Stimulated activated naive CD8-positive, alpha-beta T cell treated with anti-CD3 and anti-CD28 coated beads, Interleukin-15, Interleukin-2, amounts not matched to agents 100 ng/mL and 50 ng/mL, for 24 hours (primary cell): ENCODE measurements at regions not wholly inside any gene's neighbourhood (a gene's known extent, or its start where the extent isn't known, plus 50 kb on each side); places are given as distances from the start of the nearest gene placed in this dataset.

ENCODE experiments used
- H3K27ac Mint-ChIP-seq: one replicate; pipeline ENCODE4 v1.8.0; 2021; ENCODE audit warnings: mild to moderate bottlenecking, mixed read lengths
- H3K27me3 Mint-ChIP-seq: one replicate; pipeline ENCODE4 v1.8.0; 2021; ENCODE audit warnings: mixed read lengths
- H3K36me3 Mint-ChIP-seq: one replicate; pipeline ENCODE4 v1.8.0; 2021; ENCODE audit warnings: low read depth, mixed read lengths
- H3K4me1 Mint-ChIP-seq: one replicate; pipeline ENCODE4 v1.8.0; 2021; ENCODE audit warnings: low read depth, mixed read lengths
- H3K4me3 Mint-ChIP-seq: one replicate; pipeline ENCODE4 v1.8.0; 2021; ENCODE audit warnings: mild to moderate bottlenecking, mixed read lengths
- H3K9me3 Mint-ChIP-seq: one replicate; pipeline ENCODE4 v1.8.0; 2021; ENCODE audit warnings: mixed read lengths

DNA sequence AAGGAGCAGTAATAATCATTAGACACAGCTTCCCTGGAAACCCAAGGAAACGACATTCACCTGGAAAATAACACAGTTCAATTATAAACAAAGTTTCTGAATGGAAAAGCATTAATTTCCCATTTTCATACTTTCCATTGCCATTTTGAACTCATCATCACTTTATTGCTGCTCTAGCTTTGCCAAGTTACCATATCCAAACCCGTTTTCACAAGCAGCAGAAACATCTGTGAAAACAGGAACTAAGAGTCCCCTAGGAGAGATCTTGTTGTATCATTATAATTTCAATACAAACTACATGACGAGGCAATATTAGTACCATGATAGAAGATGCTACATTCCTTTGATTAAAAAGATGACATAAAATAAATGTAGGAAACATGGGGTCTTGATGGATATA lies 597.0 kb upstream of the NRXN1 start:
- no peaks in the 10 kb centered on the region for H3K36me3 Mint-ChIP-seq
- no peaks in the 10 kb centered on the region for H3K27me3 Mint-ChIP-seq
- no peak overlapping the region for H3K4me3 Mint-ChIP-seq
- no peaks in the 10 kb centered on the region for H3K4me1 Mint-ChIP-seq
- no peak overlapping the region for H3K27ac Mint-ChIP-seq
- H3K9me3 Mint-ChIP-seq = peaks cover 8% of the 10 kb centered on the region

DNA sequence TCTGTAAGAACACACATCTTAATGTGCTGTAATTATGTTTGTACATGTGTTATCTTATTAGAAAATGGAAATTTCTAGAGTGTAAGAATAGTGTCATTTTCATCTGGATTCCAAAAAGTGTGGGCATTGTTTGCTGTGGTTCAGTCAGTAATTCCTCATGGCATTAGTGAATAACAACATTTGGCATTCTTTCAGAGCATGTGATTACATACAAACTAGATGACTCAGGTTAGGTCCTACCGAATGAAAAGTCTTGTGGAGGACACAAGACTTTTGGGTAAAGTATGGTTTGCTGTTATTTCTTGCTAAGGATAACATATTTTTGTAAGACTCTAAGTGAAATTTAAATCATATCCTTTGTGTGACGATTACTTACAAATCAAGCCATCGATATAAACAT lies 593.1 kb upstream of the NRXN1 start:
- H3K9me3 Mint-ChIP-seq = peaks cover 12% of the 10 kb centered on the region

DNA sequence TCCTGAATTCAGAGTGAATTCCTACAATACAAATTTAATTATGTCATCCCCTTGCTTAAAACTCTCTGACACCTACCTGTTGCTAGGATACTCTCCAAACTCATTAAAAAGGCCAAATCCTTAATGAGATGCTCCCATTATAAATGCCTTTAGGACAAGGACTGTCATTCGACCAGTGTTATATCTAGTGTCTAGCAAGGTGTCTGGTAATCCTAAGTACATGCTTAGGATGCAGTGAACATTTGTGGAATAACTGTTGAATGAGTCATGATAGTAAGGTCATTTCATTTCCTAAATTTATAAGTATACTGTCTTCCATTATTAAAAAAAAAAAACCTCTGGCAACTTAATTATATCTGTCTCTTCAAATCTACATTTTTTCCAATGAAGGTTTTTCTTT lies 588.9 kb upstream of the NRXN1 start:
- H3K4me1 Mint-ChIP-seq = no peaks in the 10 kb centered on the region

More for the DNA sequence above, 593.1 kb upstream of the NRXN1 start:
- Mint-ChIP-seq H3K36me3 (no peaks in the 10 kb centered on the region), H3K27ac (no peak overlapping the region), H3K27me3 (no peaks in the 10 kb centered on the region), H3K4me3 (no peak overlapping the region), H3K4me1 (no peaks in the 10 kb centered on the region)

DNA sequence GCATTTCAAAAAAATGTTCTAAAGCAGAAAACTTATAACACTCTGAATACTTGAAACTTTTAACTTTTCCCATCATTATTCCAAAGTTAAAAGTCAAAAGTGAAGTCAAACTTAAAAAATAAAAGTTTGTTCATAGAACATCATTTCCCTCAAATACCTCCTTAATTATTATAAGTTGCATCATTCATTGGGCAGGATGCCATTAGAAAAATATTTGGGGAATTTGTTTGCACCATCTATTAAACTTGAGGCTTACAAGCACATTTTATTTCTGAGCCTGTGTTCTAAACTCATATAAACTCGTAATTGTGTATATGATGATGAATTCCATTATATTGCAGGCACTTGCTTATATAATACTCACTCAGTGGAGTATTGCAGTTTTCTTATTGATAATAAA lies 588.0 kb upstream of the NRXN1 start:
- Mint-ChIP-seq H3K27ac (no peak overlapping the region), H3K36me3 (no peaks in the 10 kb centered on the region), H3K27me3 (no peaks in the 10 kb centered on the region), H3K9me3 (peaks cover 16% of the 10 kb centered on the region), H3K4me3 (no peak overlapping the region), H3K4me1 (no peaks in the 10 kb centered on the region)

More for the DNA sequence above, 588.9 kb upstream of the NRXN1 start:
- peaks cover 16% of the 10 kb centered on the region for H3K9me3 Mint-ChIP-seq
- H3K4me3 Mint-ChIP-seq = no peak overlapping the region
- no peaks in the 10 kb centered on the region for H3K27me3 Mint-ChIP-seq
- no peak overlapping the region for H3K27ac Mint-ChIP-seq
- H3K36me3 Mint-ChIP-seq = no peaks in the 10 kb centered on the region

DNA sequence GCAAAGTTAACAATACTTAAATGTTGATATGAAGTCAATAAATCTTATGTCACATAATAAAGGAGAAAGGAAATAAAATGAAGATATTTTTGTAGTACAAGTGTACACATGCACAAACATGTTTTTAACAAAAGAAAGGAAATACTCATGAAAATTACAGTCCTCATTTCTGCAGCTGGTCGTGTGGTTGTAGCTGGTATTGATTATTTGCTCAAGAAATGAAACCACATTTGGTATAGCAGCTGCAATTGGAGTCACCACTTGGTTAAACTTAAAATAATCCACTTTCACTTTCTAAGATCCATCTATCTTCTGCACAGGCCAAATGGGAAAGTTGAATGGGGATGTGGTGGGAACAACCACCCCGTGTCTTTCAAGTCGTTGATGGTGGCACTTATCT lies 580.5 kb upstream of the NRXN1 start:
- Mint-ChIP-seq H3K27me3 (no peaks in the 10 kb centered on the region), H3K4me3 (no peak overlapping the region), H3K27ac (no peak overlapping the region), H3K9me3 (peaks cover 14% of the 10 kb centered on the region), H3K36me3 (no peaks in the 10 kb centered on the region), H3K4me1 (no peaks in the 10 kb centered on the region)

DNA sequence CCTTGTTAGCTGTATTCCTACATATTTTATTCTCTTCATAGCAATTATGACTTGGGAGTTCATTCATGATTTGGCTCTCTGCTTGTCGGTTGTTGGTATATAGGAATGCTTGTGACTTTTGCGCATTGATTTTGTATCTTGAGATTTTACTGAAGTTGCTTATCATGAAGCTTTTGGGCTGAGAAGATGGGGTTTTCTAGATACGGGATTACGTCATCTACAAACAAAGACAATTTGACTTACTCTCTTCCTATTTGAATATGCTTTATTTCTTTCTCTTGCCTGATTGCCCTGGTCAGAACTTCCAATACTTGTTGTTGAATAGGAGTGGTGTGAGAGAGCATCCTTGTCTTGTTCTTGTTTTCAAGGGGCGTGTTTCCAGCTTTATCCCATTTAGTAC lies 569.8 kb upstream of the NRXN1 start:
- Mint-ChIP-seq H3K27me3 (no peaks in the 10 kb centered on the region), H3K4me1 (no peaks in the 10 kb centered on the region), H3K27ac (no peak overlapping the region), H3K36me3 (no peaks in the 10 kb centered on the region), H3K4me3 (no peak overlapping the region), H3K9me3 (peaks cover 16% of the 10 kb centered on the region)

DNA sequence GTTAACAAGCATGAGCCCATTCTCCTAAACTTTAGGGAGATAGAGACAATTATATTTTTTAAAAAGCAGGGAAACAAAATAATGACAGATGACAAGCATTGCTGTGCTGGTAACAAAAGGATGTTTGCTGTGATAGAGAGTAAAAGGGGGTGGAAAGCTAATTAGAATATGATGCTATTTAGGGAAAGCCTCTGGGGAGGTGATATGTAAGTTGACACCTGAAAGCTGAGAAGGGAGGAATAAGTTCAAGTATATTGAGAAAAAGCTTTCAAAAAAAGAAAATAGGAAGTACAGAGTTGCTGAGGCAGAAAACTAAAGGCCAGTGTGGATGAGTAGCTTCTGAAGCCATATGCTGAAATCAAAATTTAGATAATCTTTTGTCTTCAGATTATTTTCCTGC lies 565.2 kb upstream of the NRXN1 start:
- H3K36me3 Mint-ChIP-seq = no peaks in the 10 kb centered on the region
- H3K9me3 Mint-ChIP-seq = peaks cover 8% of the 10 kb centered on the region
- no peaks in the 10 kb centered on the region for H3K4me1 Mint-ChIP-seq

DNA sequence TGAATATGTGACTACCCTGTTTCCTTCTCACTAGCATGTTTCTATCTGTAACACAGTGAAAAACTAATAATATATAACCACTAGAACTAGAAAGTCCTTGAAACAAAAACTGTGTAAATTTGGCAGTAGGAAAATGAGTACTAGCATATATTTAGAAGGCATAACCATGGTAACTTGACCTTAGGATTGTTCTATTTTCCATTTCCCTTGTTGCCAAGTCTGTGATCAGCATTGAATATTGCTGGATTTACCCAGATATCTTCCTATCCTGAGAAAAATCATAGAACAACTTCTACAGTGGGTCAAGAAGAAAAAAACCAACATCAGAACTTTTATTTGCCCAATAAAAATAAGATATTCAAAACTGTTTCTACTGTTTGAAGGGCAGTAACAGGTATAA lies 563.9 kb upstream of the NRXN1 start:
- H3K36me3 Mint-ChIP-seq = no peaks in the 10 kb centered on the region
- H3K4me3 Mint-ChIP-seq = no peak overlapping the region
- no peak overlapping the region for H3K27ac Mint-ChIP-seq
- no peaks in the 10 kb centered on the region for H3K4me1 Mint-ChIP-seq
- peaks cover 10% of the 10 kb centered on the region for H3K9me3 Mint-ChIP-seq
- H3K27me3 Mint-ChIP-seq = no peaks in the 10 kb centered on the region

More for the DNA sequence above, 565.2 kb upstream of the NRXN1 start:
- no peak overlapping the region for H3K4me3 Mint-ChIP-seq
- H3K27ac Mint-ChIP-seq = no peak overlapping the region
- H3K27me3 Mint-ChIP-seq = no peaks in the 10 kb centered on the region

DNA sequence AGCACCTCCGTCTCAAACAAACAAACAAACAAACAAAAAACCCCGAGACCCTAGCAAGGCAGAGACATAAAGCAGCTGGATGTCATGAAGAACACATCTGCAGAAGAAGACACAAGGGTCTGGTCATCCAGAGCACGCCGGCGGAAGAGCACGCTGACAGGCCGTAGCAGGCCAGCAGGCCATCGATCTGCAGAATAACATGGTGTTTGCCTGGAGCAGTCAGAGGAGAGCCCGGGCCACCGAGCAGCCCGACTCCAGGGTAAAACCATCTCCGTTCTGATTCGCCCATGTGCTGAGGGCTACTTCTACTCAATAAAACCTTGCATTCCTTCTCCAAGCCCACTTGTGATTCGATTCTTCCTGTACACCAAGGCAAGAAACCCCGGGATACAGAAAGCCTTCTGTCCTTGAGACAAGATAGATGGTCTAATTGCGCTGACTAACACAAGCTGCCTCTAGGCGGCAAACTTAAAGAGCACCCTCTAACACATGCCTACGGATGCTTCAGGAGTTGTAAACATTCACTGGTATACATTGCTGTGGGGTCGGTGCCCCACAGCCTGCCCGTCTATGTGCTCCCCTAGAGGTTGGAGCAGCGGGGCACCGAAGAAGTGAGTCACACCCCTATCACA lies 549.8 kb upstream of the NRXN1 start:
- H3K36me3 Mint-ChIP-seq = no peaks in the 10 kb centered on the region

DNA sequence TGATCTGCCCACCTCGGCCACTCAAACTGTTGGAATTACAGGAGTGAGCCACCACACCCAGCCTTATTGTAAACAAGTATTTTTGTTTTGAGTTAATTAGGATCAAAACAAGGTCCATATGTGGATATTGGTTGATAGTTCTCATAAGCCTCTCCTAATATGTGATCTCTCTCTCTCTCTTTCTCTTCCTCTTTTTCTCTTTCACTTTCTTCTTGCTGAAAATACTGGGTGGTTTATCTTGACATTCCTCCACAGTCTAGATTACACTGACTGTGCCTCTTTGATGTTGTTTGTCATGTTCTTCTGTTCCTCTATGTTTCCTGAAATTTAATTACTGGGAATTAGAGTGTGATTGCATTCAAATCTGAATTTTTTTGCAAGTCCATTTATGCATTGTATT lies 547.5 kb upstream of the NRXN1 start:
- H3K4me3 Mint-ChIP-seq = no peak overlapping the region
- no peaks in the 10 kb centered on the region for H3K36me3 Mint-ChIP-seq
- no peak overlapping the region for H3K27ac Mint-ChIP-seq
- no peaks in the 10 kb centered on the region for H3K4me1 Mint-ChIP-seq
- peaks cover 5% of the 10 kb centered on the region for H3K9me3 Mint-ChIP-seq
- no peaks in the 10 kb centered on the region for H3K27me3 Mint-ChIP-seq

More for the DNA sequence above, 549.8 kb upstream of the NRXN1 start:
- no peaks in the 10 kb centered on the region for H3K4me1 Mint-ChIP-seq
- H3K9me3 Mint-ChIP-seq = peaks cover 10% of the 10 kb centered on the region
- H3K4me3 Mint-ChIP-seq = no peak overlapping the region
- no peak overlapping the region for H3K27ac Mint-ChIP-seq
- H3K27me3 Mint-ChIP-seq = no peaks in the 10 kb centered on the region

DNA sequence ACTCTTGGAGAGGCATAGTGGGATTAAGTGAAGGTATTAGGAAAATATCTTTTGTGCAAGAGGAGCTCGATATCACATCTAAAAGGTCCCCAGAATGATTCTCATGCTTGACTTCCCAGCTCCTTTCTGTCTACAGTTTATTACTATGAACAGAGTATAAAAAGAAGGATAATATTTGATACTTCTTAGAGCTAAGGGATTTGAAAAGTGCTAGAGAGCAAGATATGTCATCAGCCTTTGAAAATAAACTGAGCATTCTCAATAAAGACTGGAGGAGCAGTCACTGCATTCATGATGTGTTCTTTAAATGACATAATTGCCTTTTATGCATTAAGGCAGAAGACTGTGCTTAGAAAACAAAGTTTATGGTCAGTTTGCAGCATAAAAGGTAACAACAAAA lies 543.2 kb upstream of the NRXN1 start:
- peaks cover 8% of the 10 kb centered on the region for H3K9me3 Mint-ChIP-seq
- no peaks in the 10 kb centered on the region for H3K4me1 Mint-ChIP-seq
- H3K4me3 Mint-ChIP-seq = no peak overlapping the region
- no peaks in the 10 kb centered on the region for H3K36me3 Mint-ChIP-seq
- no peaks in the 10 kb centered on the region for H3K27me3 Mint-ChIP-seq
- no peak overlapping the region for H3K27ac Mint-ChIP-seq

DNA sequence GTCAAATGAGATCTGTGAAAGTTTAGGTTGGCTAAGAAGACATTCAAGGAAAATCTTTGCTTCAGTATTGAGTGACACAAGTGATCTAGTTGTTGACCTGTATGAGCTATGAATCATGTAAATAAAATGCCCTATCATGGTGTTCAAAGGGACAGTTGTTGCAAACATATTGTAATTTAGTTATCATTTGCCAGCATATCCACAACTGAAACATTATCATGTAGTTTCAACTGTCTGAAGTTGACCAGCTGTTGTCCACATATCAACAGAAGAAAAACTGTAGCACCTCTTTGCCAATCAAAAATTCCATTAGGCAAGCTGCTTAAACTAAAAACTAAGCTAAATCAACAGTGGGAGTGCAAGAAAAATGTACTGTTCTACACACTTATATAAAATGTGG lies 527.1 kb upstream of the NRXN1 start:
- no peak overlapping the region for H3K4me3 Mint-ChIP-seq
- no peaks in the 10 kb centered on the region for H3K4me1 Mint-ChIP-seq
- H3K27ac Mint-ChIP-seq = no peak overlapping the region
- no peaks in the 10 kb centered on the region for H3K36me3 Mint-ChIP-seq
- no peaks in the 10 kb centered on the region for H3K27me3 Mint-ChIP-seq
- H3K9me3 Mint-ChIP-seq = peaks cover 8% of the 10 kb centered on the region

DNA sequence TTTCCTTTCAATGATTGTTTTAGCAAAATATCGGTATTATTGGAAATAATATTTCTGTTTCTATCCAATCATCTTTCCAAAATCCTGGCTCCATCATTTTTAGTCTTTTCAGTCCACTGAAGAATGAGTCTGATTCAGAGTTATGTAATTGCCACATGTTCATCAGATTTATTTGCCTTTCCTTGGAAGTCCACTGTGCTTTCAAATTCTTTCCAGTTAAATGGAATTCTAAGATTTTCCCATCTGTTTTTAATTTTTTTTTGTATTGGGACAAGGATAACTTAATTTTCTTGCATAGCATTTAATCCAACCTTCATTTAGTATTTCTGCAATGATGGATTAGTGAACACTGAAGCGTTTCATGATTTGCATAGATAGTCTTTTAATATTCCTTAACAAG lies 521.5 kb upstream of the NRXN1 start:
- H3K27me3 Mint-ChIP-seq = no peaks in the 10 kb centered on the region
- peaks cover 6% of the 10 kb centered on the region for H3K9me3 Mint-ChIP-seq
- no peak overlapping the region for H3K27ac Mint-ChIP-seq
- H3K4me1 Mint-ChIP-seq = no peaks in the 10 kb centered on the region
- no peaks in the 10 kb centered on the region for H3K36me3 Mint-ChIP-seq
- H3K4me3 Mint-ChIP-seq = no peak overlapping the region

DNA sequence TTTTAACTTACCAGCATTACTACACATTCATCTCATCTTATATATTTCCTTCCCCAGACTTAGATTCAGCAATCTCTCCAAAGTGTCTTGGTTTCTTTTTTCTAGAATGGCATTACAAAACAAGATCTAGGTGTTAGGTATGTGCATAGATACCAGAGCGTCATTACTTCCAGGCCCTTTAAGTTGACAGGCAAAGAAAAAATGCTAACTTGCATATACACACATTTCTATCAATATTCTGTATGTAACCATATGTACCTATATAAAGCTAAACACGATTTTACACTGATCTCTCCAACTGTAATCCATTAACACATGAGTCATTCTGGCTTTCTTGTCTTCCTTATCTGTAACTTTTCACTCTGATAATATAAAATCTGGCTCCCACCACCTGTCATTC lies 503.8 kb upstream of the NRXN1 start:
- Mint-ChIP-seq H3K4me1 (no peaks in the 10 kb centered on the region), H3K9me3 (peaks cover 11% of the 10 kb centered on the region), H3K27ac (no peak overlapping the region), H3K36me3 (no peaks in the 10 kb centered on the region), H3K27me3 (no peaks in the 10 kb centered on the region), H3K4me3 (no peak overlapping the region)

DNA sequence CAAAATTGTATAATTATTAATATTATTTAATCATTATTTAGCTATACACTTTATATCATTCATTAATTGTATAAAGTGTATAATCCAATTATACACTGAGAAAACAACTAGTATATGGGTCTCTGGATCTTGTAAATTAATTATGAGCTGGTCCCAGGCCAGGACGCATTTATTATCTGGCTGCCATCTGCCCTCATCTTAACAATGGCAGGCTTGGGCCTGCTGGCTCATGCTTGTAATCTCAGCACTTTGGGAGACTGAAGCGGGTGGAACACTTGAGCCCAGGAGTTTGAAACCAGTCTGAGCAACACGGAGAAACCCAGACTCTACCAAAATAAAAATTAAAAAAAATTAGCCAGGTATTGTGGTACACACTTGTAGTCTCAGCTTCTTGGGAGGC lies 502.2 kb upstream of the NRXN1 start:
- Mint-ChIP-seq H3K36me3 (no peaks in the 10 kb centered on the region), H3K27me3 (no peaks in the 10 kb centered on the region), H3K4me3 (no peak overlapping the region), H3K9me3 (peaks cover 15% of the 10 kb centered on the region), H3K27ac (no peak overlapping the region), H3K4me1 (no peaks in the 10 kb centered on the region)

DNA sequence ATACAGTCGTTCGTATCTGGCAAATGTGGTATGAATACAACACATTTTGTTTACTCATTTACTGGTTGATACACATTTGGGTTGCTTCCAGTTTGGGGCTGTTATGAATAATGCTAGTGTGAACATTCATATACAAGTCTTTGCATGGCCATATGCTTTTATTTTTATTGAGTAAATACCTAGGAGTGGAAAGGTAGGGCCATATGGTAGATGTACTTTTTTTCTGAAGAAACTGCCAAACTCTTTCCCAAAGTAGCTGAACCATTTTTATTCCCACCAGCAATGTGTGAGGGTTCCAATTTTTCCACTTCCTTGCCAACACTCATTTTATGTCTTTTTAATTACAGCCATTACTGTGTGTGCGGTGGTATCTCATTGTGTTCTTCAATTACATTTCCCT lies 496.2 kb upstream of the NRXN1 start:
- Mint-ChIP-seq H3K4me3 (no peak overlapping the region), H3K4me1 (no peaks in the 10 kb centered on the region), H3K27ac (no peak overlapping the region), H3K36me3 (no peaks in the 10 kb centered on the region), H3K27me3 (no peaks in the 10 kb centered on the region), H3K9me3 (peaks cover 18% of the 10 kb centered on the region)
